ENCODE measurements at regions not wholly inside any gene's neighbourhood (a gene's known extent, or its start where the extent isn't known, plus 50 kb on each side); places are given as distances from the start of the nearest gene placed in this dataset.

DNA sequence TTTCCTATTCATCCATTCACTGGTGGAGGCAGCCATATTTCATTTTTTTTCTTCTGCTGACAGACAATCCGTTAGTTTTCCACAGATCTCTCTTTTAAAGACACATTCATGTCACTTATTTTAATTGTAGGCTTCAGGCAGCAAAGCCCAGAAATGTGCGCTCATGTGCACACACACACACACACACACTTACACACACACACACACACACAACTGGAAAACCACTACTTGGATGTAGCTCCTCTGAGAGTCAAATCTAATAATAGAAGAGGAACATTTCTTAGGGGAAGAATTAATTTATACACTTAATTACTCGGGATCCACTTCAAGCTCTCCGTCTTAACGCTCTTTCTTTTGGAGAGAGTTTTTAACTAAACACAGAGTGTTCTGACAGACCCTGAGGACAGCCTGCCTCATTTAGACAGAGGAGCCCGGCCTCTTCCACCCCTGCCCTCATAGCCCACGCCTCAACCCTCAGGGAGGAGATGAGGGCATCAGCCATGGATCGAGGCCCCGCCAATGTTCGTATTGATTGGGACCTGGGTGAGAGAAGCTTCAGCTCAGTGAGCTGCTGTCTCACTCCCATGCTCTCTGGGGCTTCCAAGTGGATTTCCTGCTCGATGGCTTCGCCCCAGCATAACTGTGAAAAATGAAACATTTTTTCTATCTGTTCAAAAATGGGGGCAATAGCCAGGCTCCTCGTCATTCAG is 261.4 kb upstream of the SKOR2 start:
- ATAC-seq: no peak
- TF ChIP-seq SNAI2 (CRISPR knock-in tag; IDR thresholded peaks at IDR 0.05) (no peak), BACH2 (CRISPR knock-in tag; IDR thresholded peaks at IDR 0.05; ENCODE audit: borderline replicate concordance) (no peak), ZNF565 (CRISPR knock-in tag; conservative IDR thresholded peaks at IDR 0.05; ENCODE audit: low read depth) (no peak), ZFP3 (CRISPR knock-in tag; IDR thresholded peaks at IDR 0.05) (no peak), ARNTL (CRISPR knock-in tag; IDR thresholded peaks at IDR 0.05; ENCODE audit: borderline replicate concordance, low read depth) (no peak), ZNF70 (CRISPR knock-in tag; IDR thresholded peaks at IDR 0.05) (no peak), GLIS3 (CRISPR knock-in tag; IDR thresholded peaks at IDR 0.05) (no peak), ZC3H10 (CRISPR knock-in tag; IDR thresholded peaks at IDR 0.05) (no peak)
- TF ChIP-seq, protein P1, sequence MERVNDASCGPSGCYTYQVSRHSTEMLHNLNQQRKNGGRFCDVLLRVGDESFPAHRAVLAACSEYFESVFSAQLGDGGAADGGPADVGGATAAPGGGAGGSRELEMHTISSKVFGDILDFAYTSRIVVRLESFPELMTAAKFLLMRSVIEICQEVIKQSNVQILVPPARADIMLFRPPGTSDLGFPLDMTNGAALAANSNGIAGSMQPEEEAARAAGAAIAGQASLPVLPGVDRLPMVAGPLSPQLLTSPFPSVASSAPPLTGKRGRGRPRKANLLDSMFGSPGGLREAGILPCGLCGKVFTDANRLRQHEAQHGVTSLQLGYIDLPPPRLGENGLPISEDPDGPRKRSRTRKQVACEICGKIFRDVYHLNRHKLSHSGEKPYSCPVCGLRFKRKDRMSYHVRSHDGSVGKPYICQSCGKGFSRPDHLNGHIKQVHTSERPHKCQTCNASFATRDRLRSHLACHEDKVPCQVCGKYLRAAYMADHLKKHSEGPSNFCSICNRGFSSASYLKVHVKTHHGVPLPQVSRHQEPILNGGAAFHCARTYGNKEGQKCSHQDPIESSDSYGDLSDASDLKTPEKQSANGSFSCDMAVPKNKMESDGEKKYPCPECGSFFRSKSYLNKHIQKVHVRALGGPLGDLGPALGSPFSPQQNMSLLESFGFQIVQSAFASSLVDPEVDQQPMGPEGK (CRISPR knock-in tag; IDR thresholded peaks at IDR 0.05; ENCODE audit: borderline replicate concordance): no peak
- TF ChIP-seq, protein P2, sequence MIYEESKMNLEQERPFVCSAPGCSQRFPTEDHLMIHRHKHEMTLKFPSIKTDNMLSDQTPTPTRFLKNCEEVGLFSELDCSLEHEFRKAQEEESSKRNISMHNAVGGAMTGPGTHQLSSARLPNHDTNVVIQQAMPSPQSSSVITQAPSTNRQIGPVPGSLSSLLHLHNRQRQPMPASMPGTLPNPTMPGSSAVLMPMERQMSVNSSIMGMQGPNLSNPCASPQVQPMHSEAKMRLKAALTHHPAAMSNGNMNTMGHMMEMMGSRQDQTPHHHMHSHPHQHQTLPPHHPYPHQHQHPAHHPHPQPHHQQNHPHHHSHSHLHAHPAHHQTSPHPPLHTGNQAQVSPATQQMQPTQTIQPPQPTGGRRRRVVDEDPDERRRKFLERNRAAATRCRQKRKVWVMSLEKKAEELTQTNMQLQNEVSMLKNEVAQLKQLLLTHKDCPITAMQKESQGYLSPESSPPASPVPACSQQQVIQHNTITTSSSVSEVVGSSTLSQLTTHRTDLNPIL (CRISPR knock-in tag; IDR thresholded peaks at IDR 0.05; ENCODE audit: low read depth): no peak

DNA sequence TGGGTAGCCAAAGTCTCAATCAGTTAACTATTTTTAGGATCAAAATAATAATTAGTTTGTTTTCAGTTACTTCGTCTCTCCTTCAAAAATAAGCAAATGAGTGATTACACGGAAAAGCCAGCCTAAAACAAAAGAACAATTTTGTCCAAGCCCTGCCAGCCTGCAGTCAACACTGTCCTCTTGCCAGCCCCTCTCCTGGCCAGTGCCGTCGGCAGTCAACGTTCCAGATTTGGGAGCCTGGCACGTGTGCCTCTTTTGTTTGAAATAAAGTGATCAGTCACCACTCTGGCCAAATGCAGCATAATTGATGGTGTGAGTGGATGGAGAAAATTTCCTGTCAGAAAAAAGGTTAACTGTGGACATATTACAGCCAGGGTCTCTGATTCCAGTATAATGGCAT is 260.6 kb upstream of the SKOR2 start:
- no peak for ATAC-seq

DNA sequence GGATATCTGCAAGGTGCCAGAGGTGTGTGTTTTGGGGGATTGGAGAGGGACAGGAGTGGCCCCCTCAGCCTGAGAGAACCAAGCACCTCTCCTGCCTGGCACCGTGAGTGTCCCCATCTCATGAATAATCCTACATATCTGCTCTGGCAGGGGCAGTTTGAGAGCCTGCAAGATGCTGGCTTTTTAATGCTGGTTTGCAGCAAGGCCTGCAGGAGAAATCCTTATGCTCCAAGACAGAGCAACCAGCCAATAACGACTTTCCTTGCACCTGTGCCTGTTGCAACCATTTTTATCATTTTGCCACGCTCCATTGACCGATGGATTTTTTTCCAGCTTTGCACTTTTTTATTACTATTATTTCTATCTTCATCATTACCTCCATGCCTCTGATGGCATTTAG is 259.4 kb upstream of the SKOR2 start:
- ATAC-seq: no peak
- TF ChIP-seq ZNF565 (CRISPR knock-in tag; conservative IDR thresholded peaks at IDR 0.05; ENCODE audit: low read depth) (no peak), ZNF70 (CRISPR knock-in tag; IDR thresholded peaks at IDR 0.05) (no peak)
- TF ChIP-seq, protein P1 (CRISPR knock-in tag; IDR thresholded peaks at IDR 0.05; ENCODE audit: borderline replicate concordance): no peak
- TF ChIP-seq, protein P3, sequence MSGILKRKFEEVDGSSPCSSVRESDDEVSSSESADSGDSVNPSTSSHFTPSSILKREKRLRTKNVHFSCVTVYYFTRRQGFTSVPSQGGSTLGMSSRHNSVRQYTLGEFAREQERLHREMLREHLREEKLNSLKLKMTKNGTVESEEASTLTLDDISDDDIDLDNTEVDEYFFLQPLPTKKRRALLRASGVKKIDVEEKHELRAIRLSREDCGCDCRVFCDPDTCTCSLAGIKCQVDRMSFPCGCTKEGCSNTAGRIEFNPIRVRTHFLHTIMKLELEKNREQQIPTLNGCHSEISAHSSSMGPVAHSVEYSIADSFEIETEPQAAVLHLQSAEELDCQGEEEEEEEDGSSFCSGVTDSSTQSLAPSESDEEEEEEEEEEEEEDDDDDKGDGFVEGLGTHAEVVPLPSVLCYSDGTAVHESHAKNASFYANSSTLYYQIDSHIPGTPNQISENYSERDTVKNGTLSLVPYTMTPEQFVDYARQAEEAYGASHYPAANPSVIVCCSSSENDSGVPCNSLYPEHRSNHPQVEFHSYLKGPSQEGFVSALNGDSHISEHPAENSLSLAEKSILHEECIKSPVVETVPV (CRISPR knock-in tag; IDR thresholded peaks at IDR 0.05): no peak

More for the DNA sequence above, 260.6 kb upstream of the SKOR2 start:
- TF ChIP-seq ISL1 (CRISPR knock-in tag; IDR thresholded peaks at IDR 0.05): no peak
- TF ChIP-seq, protein P4, sequence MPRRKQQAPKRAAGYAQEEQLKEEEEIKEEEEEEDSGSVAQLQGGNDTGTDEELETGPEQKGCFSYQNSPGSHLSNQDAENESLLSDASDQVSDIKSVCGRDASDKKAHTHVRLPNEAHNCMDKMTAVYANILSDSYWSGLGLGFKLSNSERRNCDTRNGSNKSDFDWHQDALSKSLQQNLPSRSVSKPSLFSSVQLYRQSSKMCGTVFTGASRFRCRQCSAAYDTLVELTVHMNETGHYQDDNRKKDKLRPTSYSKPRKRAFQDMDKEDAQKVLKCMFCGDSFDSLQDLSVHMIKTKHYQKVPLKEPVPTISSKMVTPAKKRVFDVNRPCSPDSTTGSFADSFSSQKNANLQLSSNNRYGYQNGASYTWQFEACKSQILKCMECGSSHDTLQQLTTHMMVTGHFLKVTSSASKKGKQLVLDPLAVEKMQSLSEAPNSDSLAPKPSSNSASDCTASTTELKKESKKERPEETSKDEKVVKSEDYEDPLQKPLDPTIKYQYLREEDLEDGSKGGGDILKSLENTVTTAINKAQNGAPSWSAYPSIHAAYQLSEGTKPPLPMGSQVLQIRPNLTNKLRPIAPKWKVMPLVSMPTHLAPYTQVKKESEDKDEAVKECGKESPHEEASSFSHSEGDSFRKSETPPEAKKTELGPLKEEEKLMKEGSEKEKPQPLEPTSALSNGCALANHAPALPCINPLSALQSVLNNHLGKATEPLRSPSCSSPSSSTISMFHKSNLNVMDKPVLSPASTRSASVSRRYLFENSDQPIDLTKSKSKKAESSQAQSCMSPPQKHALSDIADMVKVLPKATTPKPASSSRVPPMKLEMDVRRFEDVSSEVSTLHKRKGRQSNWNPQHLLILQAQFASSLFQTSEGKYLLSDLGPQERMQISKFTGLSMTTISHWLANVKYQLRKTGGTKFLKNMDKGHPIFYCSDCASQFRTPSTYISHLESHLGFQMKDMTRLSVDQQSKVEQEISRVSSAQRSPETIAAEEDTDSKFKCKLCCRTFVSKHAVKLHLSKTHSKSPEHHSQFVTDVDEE (CRISPR knock-in tag; IDR thresholded peaks at IDR 0.05): no peak
- TF ChIP-seq, protein P5, sequence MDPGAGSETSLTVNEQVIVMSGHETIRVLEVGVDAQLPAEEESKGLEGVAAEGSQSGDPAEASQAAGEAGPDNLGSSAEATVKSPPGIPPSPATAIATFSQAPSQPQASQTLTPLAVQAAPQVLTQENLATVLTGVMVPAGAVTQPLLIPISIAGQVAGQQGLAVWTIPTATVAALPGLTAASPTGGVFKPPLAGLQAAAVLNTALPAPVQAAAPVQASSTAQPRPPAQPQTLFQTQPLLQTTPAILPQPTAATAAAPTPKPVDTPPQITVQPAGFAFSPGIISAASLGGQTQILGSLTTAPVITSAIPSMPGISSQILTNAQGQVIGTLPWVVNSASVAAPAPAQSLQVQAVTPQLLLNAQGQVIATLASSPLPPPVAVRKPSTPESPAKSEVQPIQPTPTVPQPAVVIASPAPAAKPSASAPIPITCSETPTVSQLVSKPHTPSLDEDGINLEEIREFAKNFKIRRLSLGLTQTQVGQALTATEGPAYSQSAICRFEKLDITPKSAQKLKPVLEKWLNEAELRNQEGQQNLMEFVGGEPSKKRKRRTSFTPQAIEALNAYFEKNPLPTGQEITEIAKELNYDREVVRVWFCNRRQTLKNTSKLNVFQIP (CRISPR knock-in tag; IDR thresholded peaks at IDR 0.05; ENCODE audit: borderline replicate concordance, low read depth): no peak
- TF ChIP-seq ESRRG (CRISPR knock-in tag; IDR thresholded peaks at IDR 0.05): no peak
- no peak for TF ChIP-seq PPARA (CRISPR knock-in tag; IDR thresholded peaks at IDR 0.05; ENCODE audit: borderline replicate concordance)
- TF ChIP-seq SNAI2 (CRISPR knock-in tag; IDR thresholded peaks at IDR 0.05): no peak
- TF ChIP-seq GLIS3 (CRISPR knock-in tag; IDR thresholded peaks at IDR 0.05): no peak
- TF ChIP-seq, protein P2 (CRISPR knock-in tag; IDR thresholded peaks at IDR 0.05; ENCODE audit: low read depth): no peak
- no peak for TF ChIP-seq TCF4 (CRISPR knock-in tag; IDR thresholded peaks at IDR 0.05; ENCODE audit: borderline replicate concordance)
- no peak for TF ChIP-seq ZFP3 (CRISPR knock-in tag; IDR thresholded peaks at IDR 0.05)
